Liver (tissue), 8 donors: ENCODE measurements at regions not wholly inside any gene's neighbourhood (a gene's known extent, or its start where the extent isn't known, plus 50 kb on each side); places are given as distances from the start of the nearest gene placed in this dataset.

Source experiments
- DNase-seq: peaks from one replicate; pipeline ENCODE4 v3.0.0-alpha.2; 2017; ENCODE audit warnings: low spot score
- H3K27ac ChIP-seq, 2 donors: one replicate each; pipeline ENCODE4 v1.7.0; 2013; ENCODE audit warnings: inconsistent platforms in 2 of 2, low read length in 2 of 2, control low read depth in 1 of 2, low read depth in 1 of 2, mild to moderate bottlenecking in 1 of 2
- H3K27me3 ChIP-seq, 4 donors: one replicate each; pipeline versions ENCODE4 v1.6.1 to v1.7.0; 2013; ENCODE audit warnings: low read length in 3 of 4, inconsistent platforms in 1 of 4, mild to moderate bottlenecking in 1 of 4, moderate library complexity in 1 of 4; ENCODE audit not compliant: control insufficient read depth in 4 of 4, insufficient read depth in 4 of 4
- H3K36me3 ChIP-seq, 4 donors: one replicate each; pipeline versions ENCODE4 v1.6.1 to v1.7.0; 2013; ENCODE audit warnings: low read length in 3 of 4, mild to moderate bottlenecking in 3 of 4, low read depth in 1 of 4, moderate library complexity in 1 of 4; ENCODE audit not compliant: control insufficient read depth in 4 of 4, insufficient read depth in 3 of 4
- H3K4me1 ChIP-seq, 4 donors: one replicate each; pipeline versions ENCODE4 v1.6.1 to v1.7.0; 2013; ENCODE audit warnings: low read length in 3 of 4, mild to moderate bottlenecking in 3 of 4, moderate library complexity in 1 of 4; ENCODE audit not compliant: control insufficient read depth in 4 of 4, insufficient read depth in 4 of 4
- H3K4me3 ChIP-seq, 3 donors: one replicate each; pipeline versions ENCODE4 v1.6.1 to v1.7.0; 2013; ENCODE audit warnings: low read length in 3 of 3, control low read depth in 1 of 3, low read depth in 1 of 3, mild to moderate bottlenecking in 1 of 3
- H3K9ac ChIP-seq, 2 donors: one replicate each; pipeline ENCODE4 v1.7.0; 2013; ENCODE audit warnings: low read length in 2 of 2, mild to moderate bottlenecking in 2 of 2, moderate library complexity in 2 of 2, control low read depth in 1 of 2, low read depth in 1 of 2
- H3K9me3 ChIP-seq, 4 donors: one replicate each; pipeline versions ENCODE4 v1.6.1 to v1.7.0; 2013; ENCODE audit warnings: low read length in 3 of 4; ENCODE audit not compliant: control insufficient read depth in 4 of 4
- JUND ChIP-seq, 2 donors: IDR thresholded peaks; 2 replicates each; pipeline ENCODE4 v1.6.1; 2016; ENCODE audit warnings: antibody characterized with exemption in 2 of 2
- RAD21 ChIP-seq, 2 donors: IDR thresholded peaks; 2 replicates each; pipeline ENCODE4 v1.6.1; 2016; ENCODE audit warnings: antibody characterized with exemption in 2 of 2, mild to moderate bottlenecking in 2 of 2
- RXRA ChIP-seq, 2 donors: IDR thresholded peaks; 2 replicates each; pipeline ENCODE4 v1.6.1; 2017 to 2018; ENCODE audit warnings: antibody characterized with exemption in 2 of 2, mild to moderate bottlenecking in 1 of 2
- SP1 ChIP-seq: IDR thresholded peaks from 2 replicates; pipeline ENCODE4 v1.6.1; 2018; ENCODE audit warnings: antibody characterized with exemption, mild to moderate bottlenecking
- TAF1 ChIP-seq: conservative IDR thresholded peaks from 2 replicates; pipeline ENCODE4 v1.6.1; 2016; ENCODE audit warnings: antibody characterized with exemption, mild to moderate bottlenecking
- WGBS: extraction: QIAGEN DNeasy Blood & Tissue Kit; methylation state at CpG from one replicate; pipeline ENCODE4 v1.1.7; 2013; 5-methylcytosine and 5-hydroxymethylcytosine counted together
- TF ChIP-seq, protein P1 (sequence below): fragments of 150-350 bp; IDR thresholded peaks from 2 replicates; pipeline ENCODE4 v1.5.1; 2017; ENCODE audit warnings: improper control_type of control experiment, low read depth, low read length; ENCODE audit not compliant: missing input control
- TF ChIP-seq, protein P2 (sequence below): IDR thresholded peaks from 2 replicates; pipeline ENCODE4 v1.6.1; 2016; ENCODE audit warnings: antibody characterized with exemption, mild to moderate bottlenecking
- TF ChIP-seq, protein P3 (sequence below): IDR thresholded peaks from 2 replicates; pipeline ENCODE4 v1.6.1; 2016; ENCODE audit warnings: antibody characterized with exemption
- TF ChIP-seq, protein P4 (sequence below): IDR thresholded peaks from 2 replicates; pipeline ENCODE4 v1.6.1; 2016; ENCODE audit warnings: antibody characterized with exemption
- donor health status: healthy.
- donor health status: healthy.
- donor health status: healthy.
- donor health status: healthy.
- donor health status: healthy.

DNA sequence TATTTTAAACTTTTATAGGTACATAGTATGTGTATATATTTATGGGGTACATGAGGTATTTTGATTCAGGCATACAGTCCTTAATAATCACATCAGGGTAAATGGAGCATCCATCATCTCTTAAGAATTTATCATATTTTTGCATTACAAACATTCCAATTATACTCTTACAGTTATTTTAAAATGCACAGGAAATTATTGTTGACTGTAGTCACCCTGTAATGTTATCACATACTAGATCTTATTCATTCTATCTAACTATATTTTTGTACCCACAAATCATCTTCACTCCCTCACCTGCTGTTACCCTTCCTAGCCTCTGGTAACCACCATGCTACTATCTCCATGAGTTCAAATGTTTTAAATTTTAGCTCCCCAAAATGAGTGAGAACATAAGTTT, 56.3 kb upstream of the FAM3C start (continued):
- TF ChIP-seq, protein P1, sequence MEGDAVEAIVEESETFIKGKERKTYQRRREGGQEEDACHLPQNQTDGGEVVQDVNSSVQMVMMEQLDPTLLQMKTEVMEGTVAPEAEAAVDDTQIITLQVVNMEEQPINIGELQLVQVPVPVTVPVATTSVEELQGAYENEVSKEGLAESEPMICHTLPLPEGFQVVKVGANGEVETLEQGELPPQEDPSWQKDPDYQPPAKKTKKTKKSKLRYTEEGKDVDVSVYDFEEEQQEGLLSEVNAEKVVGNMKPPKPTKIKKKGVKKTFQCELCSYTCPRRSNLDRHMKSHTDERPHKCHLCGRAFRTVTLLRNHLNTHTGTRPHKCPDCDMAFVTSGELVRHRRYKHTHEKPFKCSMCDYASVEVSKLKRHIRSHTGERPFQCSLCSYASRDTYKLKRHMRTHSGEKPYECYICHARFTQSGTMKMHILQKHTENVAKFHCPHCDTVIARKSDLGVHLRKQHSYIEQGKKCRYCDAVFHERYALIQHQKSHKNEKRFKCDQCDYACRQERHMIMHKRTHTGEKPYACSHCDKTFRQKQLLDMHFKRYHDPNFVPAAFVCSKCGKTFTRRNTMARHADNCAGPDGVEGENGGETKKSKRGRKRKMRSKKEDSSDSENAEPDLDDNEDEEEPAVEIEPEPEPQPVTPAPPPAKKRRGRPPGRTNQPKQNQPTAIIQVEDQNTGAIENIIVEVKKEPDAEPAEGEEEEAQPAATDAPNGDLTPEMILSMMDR: no peak

DNA sequence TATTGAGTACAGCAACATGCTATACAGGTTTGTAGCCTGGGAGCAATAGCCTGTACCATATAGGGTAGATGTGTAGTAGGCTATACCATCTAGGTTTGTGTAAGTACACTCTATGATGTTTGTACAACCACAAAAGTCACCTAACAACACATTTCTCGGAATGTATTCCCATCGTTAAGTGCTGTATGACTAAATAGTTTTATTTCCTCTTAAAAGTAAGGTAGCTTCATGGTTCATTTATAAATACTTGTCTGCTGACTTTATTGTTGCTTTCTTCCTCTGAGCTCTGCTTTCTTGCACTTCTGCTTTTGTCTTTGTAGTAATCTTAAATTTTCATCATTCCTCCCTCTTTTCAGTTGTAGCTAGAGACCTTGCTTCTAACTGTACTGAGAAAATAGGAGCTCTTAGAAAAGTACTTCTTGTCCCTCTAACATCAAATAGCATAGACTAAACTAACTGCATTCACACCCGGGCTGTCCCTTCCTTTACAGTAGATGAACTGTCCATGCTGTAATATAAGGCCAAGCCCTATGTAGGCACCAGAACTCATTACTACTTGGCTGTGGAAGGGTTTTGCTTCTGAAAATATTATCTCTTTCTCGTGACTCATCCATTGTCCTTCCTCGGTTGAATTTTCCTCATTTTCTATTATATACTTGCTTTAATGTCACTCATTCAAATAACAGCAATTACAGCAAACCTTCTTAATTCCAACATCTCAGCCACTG, 55.4 kb upstream of the FAM3C start:
- Histone ChIP-seq H3K4me1 (no peaks in the 10 kb centered on the region), H3K4me3 (no peak overlapping the region), H3K27me3 (no peaks in the 10 kb centered on the region), H3K27ac (no peak overlapping the region), H3K9ac (no peak overlapping the region), H3K36me3 (no peaks in the 10 kb centered on the region), H3K9me3 (no peaks in the 10 kb centered on the region)
- DNase-seq: no peak
- WGBS: 90% methylated on average over 5 of the region's 5 CpGs
- no peak for TF ChIP-seq JUND (IDR thresholded peaks at IDR 0.05)
- TF ChIP-seq TAF1: no peak
- TF ChIP-seq RAD21 (IDR thresholded peaks at IDR 0.05): no peak

DNA sequence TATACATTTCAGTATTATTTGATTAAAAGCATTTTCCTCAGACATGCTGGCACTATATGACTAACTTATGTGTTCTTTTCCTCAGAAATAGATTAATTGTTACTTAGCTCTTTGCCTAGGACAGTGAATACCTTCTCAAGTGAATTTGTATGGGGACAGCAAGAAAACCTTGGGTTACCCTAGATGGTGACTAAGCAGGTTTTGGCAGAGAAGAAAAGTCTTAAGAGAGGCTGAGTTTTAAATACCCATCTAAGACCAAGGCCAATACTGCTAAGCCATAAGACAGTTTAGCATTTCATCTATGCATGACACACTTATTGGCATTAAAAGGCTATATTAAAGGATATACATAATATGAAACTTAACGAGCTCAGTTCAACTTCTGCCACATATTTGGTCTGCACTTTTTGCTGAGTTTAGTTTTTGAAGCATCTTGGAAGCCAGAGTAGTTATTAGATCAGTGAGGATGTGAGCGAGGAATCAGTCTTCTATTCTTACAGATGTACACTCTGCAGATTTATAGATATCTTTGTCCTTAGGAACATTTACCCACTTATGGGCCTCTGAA, 54.6 kb upstream of the FAM3C start:
- Histone ChIP-seq H3K27ac (no peak overlapping the region), H3K4me1 (no peaks in the 10 kb centered on the region), H3K9ac (no peak overlapping the region), H3K36me3 (no peaks in the 10 kb centered on the region), H3K9me3 (no peaks in the 10 kb centered on the region), H3K4me3 (no peak overlapping the region), H3K27me3 (no peaks in the 10 kb centered on the region)
- no peak for DNase-seq
- TF ChIP-seq RXRA (IDR thresholded peaks at IDR 0.05) (no peak), RAD21 (IDR thresholded peaks at IDR 0.05) (no peak), SP1 (no peak), TAF1 (no peak)
- TF ChIP-seq, protein P2, sequence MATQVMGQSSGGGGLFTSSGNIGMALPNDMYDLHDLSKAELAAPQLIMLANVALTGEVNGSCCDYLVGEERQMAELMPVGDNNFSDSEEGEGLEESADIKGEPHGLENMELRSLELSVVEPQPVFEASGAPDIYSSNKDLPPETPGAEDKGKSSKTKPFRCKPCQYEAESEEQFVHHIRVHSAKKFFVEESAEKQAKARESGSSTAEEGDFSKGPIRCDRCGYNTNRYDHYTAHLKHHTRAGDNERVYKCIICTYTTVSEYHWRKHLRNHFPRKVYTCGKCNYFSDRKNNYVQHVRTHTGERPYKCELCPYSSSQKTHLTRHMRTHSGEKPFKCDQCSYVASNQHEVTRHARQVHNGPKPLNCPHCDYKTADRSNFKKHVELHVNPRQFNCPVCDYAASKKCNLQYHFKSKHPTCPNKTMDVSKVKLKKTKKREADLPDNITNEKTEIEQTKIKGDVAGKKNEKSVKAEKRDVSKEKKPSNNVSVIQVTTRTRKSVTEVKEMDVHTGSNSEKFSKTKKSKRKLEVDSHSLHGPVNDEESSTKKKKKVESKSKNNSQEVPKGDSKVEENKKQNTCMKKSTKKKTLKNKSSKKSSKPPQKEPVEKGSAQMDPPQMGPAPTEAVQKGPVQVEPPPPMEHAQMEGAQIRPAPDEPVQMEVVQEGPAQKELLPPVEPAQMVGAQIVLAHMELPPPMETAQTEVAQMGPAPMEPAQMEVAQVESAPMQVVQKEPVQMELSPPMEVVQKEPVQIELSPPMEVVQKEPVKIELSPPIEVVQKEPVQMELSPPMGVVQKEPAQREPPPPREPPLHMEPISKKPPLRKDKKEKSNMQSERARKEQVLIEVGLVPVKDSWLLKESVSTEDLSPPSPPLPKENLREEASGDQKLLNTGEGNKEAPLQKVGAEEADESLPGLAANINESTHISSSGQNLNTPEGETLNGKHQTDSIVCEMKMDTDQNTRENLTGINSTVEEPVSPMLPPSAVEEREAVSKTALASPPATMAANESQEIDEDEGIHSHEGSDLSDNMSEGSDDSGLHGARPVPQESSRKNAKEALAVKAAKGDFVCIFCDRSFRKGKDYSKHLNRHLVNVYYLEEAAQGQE: no peak
- TF ChIP-seq, protein P3, sequence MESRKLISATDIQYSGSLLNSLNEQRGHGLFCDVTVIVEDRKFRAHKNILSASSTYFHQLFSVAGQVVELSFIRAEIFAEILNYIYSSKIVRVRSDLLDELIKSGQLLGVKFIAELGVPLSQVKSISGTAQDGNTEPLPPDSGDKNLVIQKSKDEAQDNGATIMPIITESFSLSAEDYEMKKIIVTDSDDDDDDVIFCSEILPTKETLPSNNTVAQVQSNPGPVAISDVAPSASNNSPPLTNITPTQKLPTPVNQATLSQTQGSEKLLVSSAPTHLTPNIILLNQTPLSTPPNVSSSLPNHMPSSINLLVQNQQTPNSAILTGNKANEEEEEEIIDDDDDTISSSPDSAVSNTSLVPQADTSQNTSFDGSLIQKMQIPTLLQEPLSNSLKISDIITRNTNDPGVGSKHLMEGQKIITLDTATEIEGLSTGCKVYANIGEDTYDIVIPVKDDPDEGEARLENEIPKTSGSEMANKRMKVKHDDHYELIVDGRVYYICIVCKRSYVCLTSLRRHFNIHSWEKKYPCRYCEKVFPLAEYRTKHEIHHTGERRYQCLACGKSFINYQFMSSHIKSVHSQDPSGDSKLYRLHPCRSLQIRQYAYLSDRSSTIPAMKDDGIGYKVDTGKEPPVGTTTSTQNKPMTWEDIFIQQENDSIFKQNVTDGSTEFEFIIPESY: no peak
- TF ChIP-seq, protein P4, sequence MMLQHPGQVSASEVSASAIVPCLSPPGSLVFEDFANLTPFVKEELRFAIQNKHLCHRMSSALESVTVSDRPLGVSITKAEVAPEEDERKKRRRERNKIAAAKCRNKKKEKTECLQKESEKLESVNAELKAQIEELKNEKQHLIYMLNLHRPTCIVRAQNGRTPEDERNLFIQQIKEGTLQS: no peak
- WGBS: 82% methylated on average over 2 of the region's 2 CpGs
